ENCODE measurements at regions not wholly inside any gene's neighbourhood (a gene's known extent, or its start where the extent isn't known, plus 50 kb on each side); places are given as distances from the start of the nearest gene placed in this dataset.

DNA sequence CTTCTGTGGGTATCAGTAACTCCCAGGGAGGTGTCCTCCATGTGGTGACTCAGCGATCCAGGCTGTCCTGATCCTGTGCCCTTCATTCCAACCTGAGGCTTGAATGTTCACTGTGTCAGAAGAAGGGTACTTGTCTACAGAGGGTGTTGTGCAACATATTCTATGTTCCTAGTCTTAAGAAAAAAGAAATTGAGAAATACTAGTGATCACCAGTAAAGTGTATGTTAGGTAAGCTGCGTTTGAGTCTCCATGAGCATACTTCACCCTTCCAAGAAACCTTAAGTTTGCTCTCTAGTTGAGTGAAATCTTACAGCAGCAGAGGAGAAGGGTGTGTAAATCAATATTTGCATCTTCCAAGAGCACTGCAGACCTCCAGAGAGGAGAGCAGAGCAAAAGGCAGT, 122.2 kb upstream of the SLC24A5 start:
- FAIRE-seq = no peak
- DNase-seq (ENCODE audit: insufficient read length, low spot score) = no peak
- TF ChIP-seq SPI1 (IDR thresholded peaks at IDR 0.05; ENCODE audit: low read depth, low read length) (no peak), POLR2AphosphoS5 (IDR thresholded peaks at IDR 0.05; ENCODE audit: low read depth, low read length) (no peak), POU2F2 (IDR thresholded peaks at IDR 0.05; ENCODE audit: low read depth, low read length) (no peak), POLR2A (IDR thresholded peaks at IDR 0.05; ENCODE audit: low read depth, low read length) (no peak), PAX5 (IDR thresholded peaks at IDR 0.05; ENCODE audit: insufficient read depth, low read length, severe bottlenecking) (no peak), TAF1 (IDR thresholded peaks at IDR 0.05; ENCODE audit: low read depth, low read length) (no peak)

DNA sequence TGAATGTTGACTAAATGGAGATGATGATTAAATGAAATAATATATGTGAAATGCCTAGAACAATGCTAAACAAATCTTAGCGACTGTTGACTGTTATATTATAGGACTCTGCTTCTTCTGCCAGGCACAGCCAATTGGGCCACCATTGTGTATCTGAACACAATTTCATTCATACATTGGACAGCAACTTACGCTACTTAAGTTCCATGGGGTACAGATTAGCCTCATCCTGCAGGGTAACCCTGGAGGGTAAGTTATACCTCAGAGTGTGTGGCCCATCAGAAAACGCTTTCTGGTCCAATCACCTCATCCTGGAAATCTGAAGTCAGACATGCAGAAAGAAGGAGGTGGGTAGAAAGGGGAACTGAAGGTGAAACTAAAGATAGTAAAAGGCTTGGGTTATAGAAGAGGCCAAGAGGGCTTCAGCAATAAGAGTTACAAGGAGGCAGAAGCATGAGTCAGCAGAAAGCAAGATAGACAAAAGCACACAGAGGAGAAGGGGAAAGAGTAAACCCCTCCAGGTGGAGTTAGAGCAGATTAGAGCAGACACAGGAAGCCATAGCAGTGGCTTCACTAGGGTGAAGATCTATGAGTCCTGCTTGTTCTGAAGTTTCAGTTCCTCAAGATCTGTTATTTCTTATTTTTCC, 119.3 kb upstream of the SLC24A5 start:
- FAIRE-seq (peak; percentile 90), DNase-seq (ENCODE audit: insufficient read length, low spot score) (peak; percentile 12)
- TF ChIP-seq POLR2AphosphoS5 (IDR thresholded peaks at IDR 0.05; ENCODE audit: low read depth, low read length) = no peak
- TF ChIP-seq SPI1 (IDR thresholded peaks at IDR 0.05; ENCODE audit: low read depth, low read length) = peak; percentile 88

DNA sequence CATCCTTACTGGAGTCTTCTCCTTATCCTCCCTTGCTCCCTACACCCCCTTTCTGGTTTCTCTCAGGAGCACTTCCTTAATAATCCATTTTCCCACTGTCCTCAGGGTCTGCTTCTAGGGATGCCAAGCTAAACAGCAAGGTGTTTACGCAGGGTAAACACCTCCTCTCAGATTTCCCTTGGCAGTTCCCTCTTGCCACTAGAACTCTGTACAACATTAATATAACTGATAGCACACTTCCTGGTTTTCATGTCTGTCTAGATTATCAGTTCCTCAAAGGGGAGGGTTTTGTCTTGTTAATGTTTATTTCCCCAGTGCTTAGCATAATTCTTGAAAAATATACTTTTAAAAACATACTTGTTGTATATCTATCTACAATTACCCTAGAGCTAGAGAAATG, 118.0 kb upstream of the SLC24A5 start:
- DNase-seq (ENCODE audit: insufficient read length, low spot score) (no peak), FAIRE-seq (no peak)
- TF ChIP-seq SPI1 (IDR thresholded peaks at IDR 0.05; ENCODE audit: low read depth, low read length) (peak; percentile 72), POLR2A (IDR thresholded peaks at IDR 0.05; ENCODE audit: low read depth, low read length) (no peak)

DNA sequence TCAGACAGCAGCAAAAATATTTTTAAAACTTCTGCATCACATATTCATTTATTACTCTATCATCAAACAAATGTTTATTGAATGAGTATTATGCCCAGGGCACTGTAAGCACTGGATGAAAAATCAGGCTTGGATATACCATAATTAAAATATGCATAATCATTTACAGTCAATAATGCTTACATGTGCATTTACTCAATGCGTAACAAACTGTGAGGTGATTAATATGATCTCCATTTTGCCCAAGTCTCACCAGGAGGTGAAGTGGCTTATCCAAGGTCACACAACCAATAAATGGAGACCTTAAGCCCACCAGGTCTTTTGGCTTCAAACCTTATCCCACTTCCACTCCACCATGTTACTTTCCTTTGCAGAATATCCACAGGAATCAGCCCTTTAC, 117.3 kb upstream of the SLC24A5 start:
- DNase-seq (ENCODE audit: insufficient read length, low spot score) = no peak
- FAIRE-seq = no peak
- TF ChIP-seq PAX5 (IDR thresholded peaks at IDR 0.05; ENCODE audit: insufficient read depth, low read length, severe bottlenecking) (no peak), POLR2AphosphoS5 (IDR thresholded peaks at IDR 0.05; ENCODE audit: low read depth, low read length) (no peak), POU2F2 (IDR thresholded peaks at IDR 0.05; ENCODE audit: low read depth, low read length) (no peak), SPI1 (IDR thresholded peaks at IDR 0.05; ENCODE audit: low read depth, low read length) (no peak), POLR2A (IDR thresholded peaks at IDR 0.05; ENCODE audit: low read depth, low read length) (no peak), TAF1 (IDR thresholded peaks at IDR 0.05; ENCODE audit: low read depth, low read length) (no peak)

DNA sequence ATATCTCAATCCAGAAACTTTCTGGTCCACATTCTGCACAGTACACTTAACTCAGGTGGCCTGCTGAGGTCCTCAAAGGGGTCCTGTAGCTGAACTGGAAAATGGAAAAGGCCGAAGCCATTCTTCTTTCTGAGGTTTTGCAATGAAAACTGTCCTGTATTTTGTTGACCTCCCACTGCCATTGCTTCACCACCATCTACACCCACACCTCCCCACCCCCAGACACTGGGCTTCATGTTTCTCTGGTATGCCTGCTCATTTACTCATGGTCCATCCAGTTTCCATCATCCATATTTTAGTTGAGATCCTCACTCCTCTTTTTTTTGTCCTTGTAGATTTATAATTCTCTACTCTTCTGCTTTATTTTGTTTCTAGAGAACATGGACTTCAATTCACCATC, 115.7 kb upstream of the SLC24A5 start:
- TF ChIP-seq POLR2AphosphoS5 (IDR thresholded peaks at IDR 0.05; ENCODE audit: low read depth, low read length) = no peak
- no peak for TF ChIP-seq SPI1 (IDR thresholded peaks at IDR 0.05; ENCODE audit: low read depth, low read length)
- TF ChIP-seq PAX5 (IDR thresholded peaks at IDR 0.05; ENCODE audit: insufficient read depth, low read length, severe bottlenecking) = no peak
- no peak for TF ChIP-seq POLR2A (IDR thresholded peaks at IDR 0.05; ENCODE audit: low read depth, low read length)
- no peak for TF ChIP-seq POU2F2 (IDR thresholded peaks at IDR 0.05; ENCODE audit: low read depth, low read length)
- no peak for TF ChIP-seq TAF1 (IDR thresholded peaks at IDR 0.05; ENCODE audit: low read depth, low read length)
- no peak for DNase-seq (ENCODE audit: insufficient read length, low spot score)
- FAIRE-seq = no peak

DNA sequence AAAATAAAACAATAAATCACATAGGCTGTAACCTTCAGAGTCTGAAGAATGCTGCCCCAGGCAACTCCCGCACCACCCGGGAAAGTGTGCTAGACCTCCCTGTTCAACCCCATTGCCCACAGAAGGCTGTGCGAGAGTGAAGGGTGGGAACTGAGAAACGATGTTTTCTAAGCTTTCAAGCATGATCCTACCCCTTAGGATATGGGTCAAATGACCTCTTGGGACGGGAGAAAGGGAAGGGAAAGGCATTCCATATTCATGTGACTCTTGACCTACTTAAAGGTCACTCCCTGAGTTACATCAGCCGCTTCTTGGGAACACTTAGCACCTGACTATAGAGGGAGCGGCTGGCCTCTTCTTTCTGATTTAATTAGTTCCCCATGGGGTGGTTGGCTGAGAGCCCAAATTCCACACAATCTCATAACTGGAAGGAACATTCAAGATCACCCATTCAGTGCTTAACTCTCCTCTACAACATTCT, 114.7 kb upstream of the SLC24A5 start:
- no peak for FAIRE-seq
- DNase-seq (ENCODE audit: insufficient read length, low spot score) = no peak
- TF ChIP-seq TAF1 (IDR thresholded peaks at IDR 0.05; ENCODE audit: low read depth, low read length) = no peak
- TF ChIP-seq POLR2A (IDR thresholded peaks at IDR 0.05; ENCODE audit: low read depth, low read length) = no peak

DNA sequence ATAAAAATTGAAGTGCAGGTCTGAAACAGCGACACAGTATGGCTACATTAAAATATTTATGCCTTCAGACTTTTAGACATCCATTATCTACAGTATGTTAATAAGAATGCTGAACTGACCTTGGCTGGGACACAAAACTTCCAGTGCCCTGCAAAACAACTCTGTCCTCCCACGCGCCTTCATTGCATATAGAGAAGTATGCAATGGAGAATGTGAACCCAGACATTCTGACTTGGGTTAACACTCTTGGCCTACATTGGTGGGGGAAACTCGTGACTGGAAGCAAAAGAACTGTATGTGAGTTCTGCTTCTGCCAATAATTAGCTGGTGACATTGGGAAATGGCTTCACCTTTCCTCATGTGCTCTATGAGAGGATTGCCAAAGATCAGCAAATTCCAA, 110.5 kb upstream of the SLC24A5 start:
- FAIRE-seq = no peak
- TF ChIP-seq POU2F2 (IDR thresholded peaks at IDR 0.05; ENCODE audit: low read depth, low read length) (no peak), POLR2AphosphoS5 (IDR thresholded peaks at IDR 0.05; ENCODE audit: low read depth, low read length) (no peak), TAF1 (IDR thresholded peaks at IDR 0.05; ENCODE audit: low read depth, low read length) (no peak), PAX5 (IDR thresholded peaks at IDR 0.05; ENCODE audit: insufficient read depth, low read length, severe bottlenecking) (no peak), SPI1 (IDR thresholded peaks at IDR 0.05; ENCODE audit: low read depth, low read length) (no peak), POLR2A (IDR thresholded peaks at IDR 0.05; ENCODE audit: low read depth, low read length) (no peak)

DNA sequence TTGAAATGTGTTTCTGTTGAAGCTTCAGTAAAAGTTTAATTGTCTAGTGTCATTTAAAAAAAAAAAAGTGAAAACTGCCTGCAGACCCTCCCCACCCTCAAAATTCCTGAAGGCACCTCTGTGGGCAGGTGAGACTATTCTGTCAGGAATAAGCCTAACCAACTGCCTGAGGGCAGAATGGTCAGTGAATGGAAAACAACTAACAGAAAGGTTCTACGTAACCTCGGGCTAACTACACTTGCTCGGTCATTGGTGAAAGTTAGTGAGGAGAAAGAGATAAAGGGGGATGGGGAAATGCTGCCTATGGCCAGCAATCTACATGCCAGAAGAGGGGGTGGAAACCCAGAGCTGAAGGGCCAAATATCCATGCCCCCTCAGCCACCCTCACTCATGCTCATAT, 108.6 kb upstream of the SLC24A5 start:
- TF ChIP-seq SPI1 (IDR thresholded peaks at IDR 0.05; ENCODE audit: low read depth, low read length) (no peak), POLR2A (IDR thresholded peaks at IDR 0.05; ENCODE audit: low read depth, low read length) (no peak), PAX5 (IDR thresholded peaks at IDR 0.05; ENCODE audit: insufficient read depth, low read length, severe bottlenecking) (no peak), TAF1 (IDR thresholded peaks at IDR 0.05; ENCODE audit: low read depth, low read length) (no peak), POLR2AphosphoS5 (IDR thresholded peaks at IDR 0.05; ENCODE audit: low read depth, low read length) (no peak), POU2F2 (IDR thresholded peaks at IDR 0.05; ENCODE audit: low read depth, low read length) (no peak)
- FAIRE-seq = no peak
- DNase-seq (ENCODE audit: insufficient read length, low spot score) = no peak

More for the DNA sequence above, 110.5 kb upstream of the SLC24A5 start:
- DNase-seq (ENCODE audit: insufficient read length, low spot score) = no peak

DNA sequence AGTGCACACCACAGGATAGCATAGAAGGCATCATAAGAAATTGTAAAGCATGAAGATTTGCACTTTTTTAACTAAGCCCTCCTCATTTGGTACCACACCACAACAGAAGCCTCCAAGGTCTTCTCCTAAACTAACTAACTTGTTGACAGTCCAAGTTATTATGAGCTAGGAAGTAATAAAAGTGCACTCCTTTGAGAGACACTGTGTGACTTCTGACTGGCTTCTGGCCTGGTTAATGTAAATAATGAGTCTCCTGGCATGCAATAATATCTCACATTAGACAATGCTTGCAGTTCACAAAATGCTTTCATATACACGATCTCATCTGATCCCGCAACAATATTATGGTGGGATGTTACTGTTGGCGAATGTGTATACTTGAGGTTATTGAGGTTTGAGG, 103.9 kb upstream of the SLC24A5 start:
- TF ChIP-seq POLR2A (IDR thresholded peaks at IDR 0.05; ENCODE audit: low read depth, low read length) (no peak), SPI1 (IDR thresholded peaks at IDR 0.05; ENCODE audit: low read depth, low read length) (no peak), PAX5 (IDR thresholded peaks at IDR 0.05; ENCODE audit: insufficient read depth, low read length, severe bottlenecking) (no peak), POU2F2 (IDR thresholded peaks at IDR 0.05; ENCODE audit: low read depth, low read length) (no peak), POLR2AphosphoS5 (IDR thresholded peaks at IDR 0.05; ENCODE audit: low read depth, low read length) (no peak), TAF1 (IDR thresholded peaks at IDR 0.05; ENCODE audit: low read depth, low read length) (no peak)
- DNase-seq (ENCODE audit: insufficient read length, low spot score) (no peak), FAIRE-seq (peak; percentile 5)

DNA sequence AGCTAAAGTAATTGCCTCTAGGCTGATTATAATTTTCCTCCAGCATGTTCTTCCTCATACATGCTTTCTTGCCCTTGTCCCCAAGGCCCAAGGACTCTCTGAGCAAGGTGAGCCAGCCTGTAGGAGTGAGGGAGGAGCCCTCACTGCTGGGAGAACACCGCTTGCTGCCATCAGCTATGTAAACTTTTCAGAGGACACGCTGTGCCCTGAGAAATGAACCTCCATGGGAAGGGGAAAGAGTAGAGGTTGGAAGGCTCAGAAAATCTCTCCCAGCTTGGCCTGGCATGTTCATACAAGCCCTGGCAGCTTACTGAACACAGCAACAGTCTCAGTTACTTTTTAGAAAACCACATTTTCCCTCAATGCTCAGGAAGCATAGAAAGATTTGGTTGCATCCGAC, 103.0 kb upstream of the SLC24A5 start:
- DNase-seq (ENCODE audit: insufficient read length, low spot score) (no peak), FAIRE-seq (no peak)
- TF ChIP-seq POLR2A (IDR thresholded peaks at IDR 0.05; ENCODE audit: low read depth, low read length) (no peak), POU2F2 (IDR thresholded peaks at IDR 0.05; ENCODE audit: low read depth, low read length) (no peak), POLR2AphosphoS5 (IDR thresholded peaks at IDR 0.05; ENCODE audit: low read depth, low read length) (no peak), TAF1 (IDR thresholded peaks at IDR 0.05; ENCODE audit: low read depth, low read length) (no peak), PAX5 (IDR thresholded peaks at IDR 0.05; ENCODE audit: insufficient read depth, low read length, severe bottlenecking) (no peak), SPI1 (IDR thresholded peaks at IDR 0.05; ENCODE audit: low read depth, low read length) (no peak)

All from GM12891 (cell line).